ENCODE measurements at regions not wholly inside any gene's neighbourhood (a gene's known extent, or its start where the extent isn't known, plus 50 kb on each side); places are given as distances from the start of the nearest gene placed in this dataset.

DNA sequence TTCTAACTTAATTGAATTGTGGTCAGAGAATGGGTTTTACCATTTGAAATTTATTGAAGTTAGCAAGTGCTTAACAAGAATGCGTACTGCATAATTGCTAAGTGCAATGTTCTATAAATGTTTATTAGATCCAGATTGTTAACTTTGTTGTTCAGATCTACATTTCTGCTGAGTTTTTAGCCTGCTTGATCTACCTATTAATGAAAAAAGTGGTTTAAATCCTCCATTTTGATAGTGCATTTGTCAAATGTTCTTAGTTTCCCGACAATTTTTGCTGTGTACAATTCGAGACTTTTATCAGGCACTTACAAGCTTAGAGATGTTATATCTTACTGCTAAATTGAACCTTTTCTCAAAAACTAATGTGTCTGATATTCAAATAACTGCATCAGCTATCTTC, 156.4 kb upstream of the ADCY1 start:
- Histone ChIP-seq H3K4me2 (ENCODE audit: control insufficient read depth, extremely low read depth, insufficient read depth, low read depth, low read length) (no peak overlapping the region), H3K9ac (ENCODE audit: control insufficient read depth, extremely low read depth, insufficient read depth, low read length) (no peak overlapping the region), H3K27ac (ENCODE audit: control insufficient read depth, insufficient read depth, low read length) (no peak overlapping the region), H3K9me1 (ENCODE audit: control insufficient read depth, extremely low read depth, insufficient read depth, low read length) (no peaks in the 10 kb centered on the region), H3K4me3 (ENCODE audit: control insufficient read depth in 2 of 3, extremely low read depth in 1 of 3, insufficient read depth in 2 of 3, low read depth in 1 of 3, low read length in 3 of 3) (no peak overlapping the region), H3K4me1 (ENCODE audit: control insufficient read depth, extremely low read depth, insufficient read depth, low read length) (no peaks in the 10 kb centered on the region), H4K20me1 (ENCODE audit: control insufficient read depth, extremely low read depth, insufficient read depth, low read length) (no peaks in the 10 kb centered on the region), H3K9me3 (ENCODE audit: control insufficient read depth, low read depth, low read length) (no peaks in the 10 kb centered on the region), H2AFZ (ENCODE audit: control insufficient read depth, low read length) (no peak overlapping the region), H3K79me2 (ENCODE audit: control insufficient read depth, insufficient read depth, low read length) (no peaks in the 10 kb centered on the region), H3K27me3 (ENCODE audit: control insufficient read depth, extremely low read depth, insufficient read depth, low read length) (peaks cover 3% of the 10 kb centered on the region), H3K36me3 (ENCODE audit: control insufficient read depth in 2 of 2, extremely low read depth in 1 of 2, insufficient read depth in 2 of 2, low read length in 2 of 2) (no peaks in the 10 kb centered on the region)
- DNase-seq (ENCODE audit: low read depth, low spot score) (no peak), FAIRE-seq (no peak)
- dilution Hi-C loops (cut with MboI; ENCODE audit: extremely low pct_ligation_motif_present, low sequenced_read_pairs) = no loop called here
- TF ChIP-seq, protein P1, sequence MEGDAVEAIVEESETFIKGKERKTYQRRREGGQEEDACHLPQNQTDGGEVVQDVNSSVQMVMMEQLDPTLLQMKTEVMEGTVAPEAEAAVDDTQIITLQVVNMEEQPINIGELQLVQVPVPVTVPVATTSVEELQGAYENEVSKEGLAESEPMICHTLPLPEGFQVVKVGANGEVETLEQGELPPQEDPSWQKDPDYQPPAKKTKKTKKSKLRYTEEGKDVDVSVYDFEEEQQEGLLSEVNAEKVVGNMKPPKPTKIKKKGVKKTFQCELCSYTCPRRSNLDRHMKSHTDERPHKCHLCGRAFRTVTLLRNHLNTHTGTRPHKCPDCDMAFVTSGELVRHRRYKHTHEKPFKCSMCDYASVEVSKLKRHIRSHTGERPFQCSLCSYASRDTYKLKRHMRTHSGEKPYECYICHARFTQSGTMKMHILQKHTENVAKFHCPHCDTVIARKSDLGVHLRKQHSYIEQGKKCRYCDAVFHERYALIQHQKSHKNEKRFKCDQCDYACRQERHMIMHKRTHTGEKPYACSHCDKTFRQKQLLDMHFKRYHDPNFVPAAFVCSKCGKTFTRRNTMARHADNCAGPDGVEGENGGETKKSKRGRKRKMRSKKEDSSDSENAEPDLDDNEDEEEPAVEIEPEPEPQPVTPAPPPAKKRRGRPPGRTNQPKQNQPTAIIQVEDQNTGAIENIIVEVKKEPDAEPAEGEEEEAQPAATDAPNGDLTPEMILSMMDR (optimal IDR thresholded peaks at IDR 0.05 in 1 of 3, IDR thresholded peaks at IDR 0.05 in 1 of 3, conservative IDR thresholded peaks at IDR 0.05 in 1 of 3; ENCODE audit: extremely low read depth in 1 of 3, insufficient read depth in 2 of 3, low read length in 3 of 3) = no peak
- TF ChIP-seq EZH2 (IDR thresholded peaks at IDR 0.05; ENCODE audit: low read length) = no peak

DNA sequence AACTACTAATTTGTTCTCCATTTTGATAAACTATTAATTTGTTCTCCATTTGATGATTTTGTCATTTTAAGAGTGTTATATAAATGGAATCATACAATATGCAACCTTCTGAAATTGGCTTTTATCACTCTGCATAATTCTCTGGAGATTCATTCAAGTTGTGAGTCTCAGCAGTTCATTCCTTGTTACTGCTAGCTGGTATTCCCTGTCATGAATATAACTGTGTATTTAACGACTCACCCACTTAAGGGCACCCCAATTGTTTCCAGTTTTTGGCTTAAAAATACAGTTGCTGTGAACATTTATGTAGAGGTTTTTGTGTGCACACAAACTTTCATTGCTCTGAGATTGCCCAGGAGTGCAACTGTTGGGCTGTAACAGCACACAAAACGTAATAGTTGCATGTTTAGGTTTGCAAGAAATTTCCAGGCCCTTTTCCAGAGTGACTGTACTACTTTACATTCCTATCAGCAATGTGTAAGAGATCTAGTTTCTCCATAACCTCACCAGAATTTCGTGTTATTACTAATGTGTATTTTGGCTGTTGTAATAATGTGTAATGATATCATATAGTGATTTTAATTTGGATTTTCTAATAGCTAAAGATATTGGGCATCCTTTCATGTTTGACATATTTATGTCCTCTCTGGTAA, 153.2 kb upstream of the ADCY1 start:
- H3K79me2 ChIP-seq (ENCODE audit: control insufficient read depth, insufficient read depth, low read length) = no peaks in the 10 kb centered on the region
- peaks cover 3% of the 10 kb centered on the region for H3K27me3 ChIP-seq (ENCODE audit: control insufficient read depth, extremely low read depth, insufficient read depth, low read length)
- no peak for TF ChIP-seq EZH2 (IDR thresholded peaks at IDR 0.05; ENCODE audit: low read length)
- TF ChIP-seq, protein P1 (optimal IDR thresholded peaks at IDR 0.05 in 1 of 3, IDR thresholded peaks at IDR 0.05 in 1 of 3, conservative IDR thresholded peaks at IDR 0.05 in 1 of 3; ENCODE audit: extremely low read depth in 1 of 3, insufficient read depth in 2 of 3, low read length in 3 of 3) = no peak
- FAIRE-seq (no peak), DNase-seq (ENCODE audit: low read depth, low spot score) (no peak)
- no peaks in the 10 kb centered on the region for H3K9me3 ChIP-seq (ENCODE audit: control insufficient read depth, low read depth, low read length)
- H3K27ac ChIP-seq (ENCODE audit: control insufficient read depth, insufficient read depth, low read length) = no peak overlapping the region
- no peak overlapping the region for H3K9ac ChIP-seq (ENCODE audit: control insufficient read depth, extremely low read depth, insufficient read depth, low read length)
- H3K36me3 ChIP-seq (ENCODE audit: control insufficient read depth in 2 of 2, extremely low read depth in 1 of 2, insufficient read depth in 2 of 2, low read length in 2 of 2) = no peaks in the 10 kb centered on the region
- no peak overlapping the region for H3K4me2 ChIP-seq (ENCODE audit: control insufficient read depth, extremely low read depth, insufficient read depth, low read depth, low read length)
- dilution Hi-C loops (cut with MboI; ENCODE audit: extremely low pct_ligation_motif_present, low sequenced_read_pairs) = no loop called here
- no peaks in the 10 kb centered on the region for H4K20me1 ChIP-seq (ENCODE audit: control insufficient read depth, extremely low read depth, insufficient read depth, low read length)
- H3K4me3 ChIP-seq (ENCODE audit: control insufficient read depth in 2 of 3, extremely low read depth in 1 of 3, insufficient read depth in 2 of 3, low read depth in 1 of 3, low read length in 3 of 3) = no peak overlapping the region
- no peak overlapping the region for H2AFZ ChIP-seq (ENCODE audit: control insufficient read depth, low read length)
- H3K9me1 ChIP-seq (ENCODE audit: control insufficient read depth, extremely low read depth, insufficient read depth, low read length) = no peaks in the 10 kb centered on the region
- H3K4me1 ChIP-seq (ENCODE audit: control insufficient read depth, extremely low read depth, insufficient read depth, low read length) = no peaks in the 10 kb centered on the region

All from keratinocyte (primary cell).